GM19351 (cell line): ENCODE measurements at regions not wholly inside any gene's neighbourhood (a gene's known extent, or its start where the extent isn't known, plus 50 kb on each side); places are given as distances from the start of the nearest gene placed in this dataset.
"Not testable (repeated sequence)": the region's sequence is repeated elsewhere in the genome, so short reads cannot be mapped to it uniquely, and the experiment has no call there.

ENCODE experiments used
- ATAC-seq: cut with Tn5 transposase; IDR thresholded peaks from one replicate; pipeline ENCODE4 v1.9.1; 2021; ENCODE audit warnings: mild to moderate bottlenecking, moderate library complexity; ENCODE audit not compliant: unreplicated experiment

GRCh38 chr15:100766243-100767000 is 113.2 kb upstream of the ALDH1A3 start:
- no peak for ATAC-seq

GRCh38 chr15:100767001-100767825 is 112.4 kb upstream of the ALDH1A3 start:
- no peak for ATAC-seq

- no peak for ATAC-seq
Measured at GRCh38 chr15:100768501-100768931, 111.1 kb upstream of the ALDH1A3 start.

- no peak for ATAC-seq
Measured at GRCh38 chr15:100769043-100769974, 110.3 kb upstream of the ALDH1A3 start.

GRCh38 chr15:100769975-100770340 is 109.7 kb upstream of the ALDH1A3 start:
- ATAC-seq: no peak

GRCh38 chr15:100770661-100771584 is 108.7 kb upstream of the ALDH1A3 start:
- ATAC-seq: no peak

- ATAC-seq: no peak
Measured at GRCh38 chr15:100771746-100772145, 107.9 kb upstream of the ALDH1A3 start.

- ATAC-seq: no peak
Measured at GRCh38 chr15:100772478-100772877, 107.2 kb upstream of the ALDH1A3 start.

GRCh38 chr15:100772892-100773520 is 106.6 kb upstream of the ALDH1A3 start:
- no peak for ATAC-seq

- not testable (repeated sequence) for ATAC-seq
Measured at GRCh38 chr15:100774044-100774443, 105.6 kb upstream of the ALDH1A3 start.

GRCh38 chr15:100775581-100776185 is 103.9 kb upstream of the ALDH1A3 start:
- ATAC-seq: no peak

- no peak for ATAC-seq
Measured at GRCh38 chr15:100777821-100778220, 101.8 kb upstream of the ALDH1A3 start.

- no peak for ATAC-seq
Measured at GRCh38 chr15:100778831-100779288, 100.8 kb upstream of the ALDH1A3 start.

- ATAC-seq: no peak
Measured at GRCh38 chr15:100779331-100780207, 100.1 kb upstream of the ALDH1A3 start.

- no peak for ATAC-seq
Measured at GRCh38 chr15:100780208-100780800, 99.3 kb upstream of the ALDH1A3 start.

GRCh38 chr15:100781061-100781960 is 98.3 kb upstream of the ALDH1A3 start:
- ATAC-seq: no peak
